ENCODE measurements at regions not wholly inside any gene's neighbourhood (a gene's known extent, or its start where the extent isn't known, plus 50 kb on each side); places are given as distances from the start of the nearest gene placed in this dataset.
"Not testable (repeated sequence)": the region's sequence is repeated elsewhere in the genome, so short reads cannot be mapped to it uniquely, and the experiment has no call there.

GRCh38 chr1:212174295-212174694 lies 110.9 kb upstream of the PPP2R5A start:
- TF ChIP-seq CTCF, POLR2AphosphoS5 (IDR thresholded peaks at IDR 0.05): not testable (repeated sequence)

All from prostate gland (tissue), 2 donors.